GM12891 (cell line): ENCODE measurements at regions not wholly inside any gene's neighbourhood (a gene's known extent, or its start where the extent isn't known, plus 50 kb on each side); places are given as distances from the start of the nearest gene placed in this dataset.
"Not testable (repeated sequence)": the region's sequence is repeated elsewhere in the genome, so short reads cannot be mapped to it uniquely, and the experiment has no call there.

Experiments used
- PAX5 ChIP-seq: IDR thresholded peaks from 2 replicates; pipeline ENCODE4 v1.6.1; 2011; ENCODE audit warnings: low read length, moderate library complexity, mild to moderate bottlenecking; ENCODE audit not compliant: insufficient read depth, severe bottlenecking
- POLR2A ChIP-seq: IDR thresholded peaks from 2 replicates; pipeline ENCODE4 v1.6.1; 2011; ENCODE audit warnings: low read depth, low read length, control low read depth
- POLR2AphosphoS5 ChIP-seq: IDR thresholded peaks from 2 replicates; pipeline ENCODE4 v1.6.1; 2011; ENCODE audit warnings: low read depth, low read length, control low read depth
- SPI1 ChIP-seq: IDR thresholded peaks from 2 replicates; pipeline ENCODE4 v1.6.1; 2011; ENCODE audit warnings: low read depth, low read length, control low read depth

- not testable (repeated sequence) for TF ChIP-seq POLR2AphosphoS5, POLR2A, SPI1, PAX5
Observed at GRCh38 chrY:18118388-18118787, 92.8 kb downstream of the CDY2A start.
